ENCODE measurements at regions not wholly inside any gene's neighbourhood (a gene's known extent, or its start where the extent isn't known, plus 50 kb on each side); places are given as distances from the start of the nearest gene placed in this dataset.

DNA sequence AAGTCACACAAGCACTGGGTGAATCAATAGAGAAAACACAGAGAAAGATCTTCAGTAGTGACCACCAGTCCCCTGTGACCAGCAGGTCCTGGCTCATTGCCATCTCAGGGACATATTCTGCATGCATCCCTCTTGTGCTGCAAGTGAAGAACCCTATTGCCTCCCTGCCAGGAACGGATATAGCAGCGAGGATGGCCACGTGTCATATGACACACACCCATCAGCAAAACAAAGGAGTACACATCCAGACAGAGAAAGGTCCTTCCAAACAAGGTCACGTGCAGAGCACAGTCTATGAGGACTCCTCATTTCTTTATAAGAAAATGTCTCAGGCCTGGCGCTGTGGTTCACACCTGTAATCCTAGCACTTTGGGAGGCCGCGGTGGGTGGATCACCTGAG is 638.4 kb downstream of the FLRT2 start:
- TF ChIP-seq CTCF (conservative IDR thresholded peaks at IDR 0.05) (no peak), ZFX (IDR thresholded peaks at IDR 0.05) (no peak)

Measured in C4-2B (cell line).